ENCODE measurements at regions not wholly inside any gene's neighbourhood (a gene's known extent, or its start where the extent isn't known, plus 50 kb on each side); places are given as distances from the start of the nearest gene placed in this dataset.

- TF ChIP-seq CTCF (IDR thresholded peaks at IDR 0.05) (no peak), POLR2A (IDR thresholded peaks at IDR 0.05; ENCODE audit: low read depth) (no peak), EP300 (IDR thresholded peaks at IDR 0.05) (no peak), POLR2AphosphoS5 (IDR thresholded peaks at IDR 0.05) (no peak)
These were observed 1337.7 kb downstream of the HACE1 start for GRCh38 chr6:103522045-103522444.

All from esophagus muscularis mucosa (tissue), 4 donors.